GM23338 (cell line): ENCODE measurements at regions not wholly inside any gene's neighbourhood (a gene's known extent, or its start where the extent isn't known, plus 50 kb on each side); places are given as distances from the start of the nearest gene placed in this dataset.
A peak's percentile ranks its signal among the peaks of the same experiment; 100 is the strongest.

Experiments used
- ATAC-seq: fragments of 200-7000 bp; cut with Tn5 transposase; 3 replicates; pipeline ENCODE4 v1.9.1; 2020
- DNase-seq: peaks from one replicate; pipeline ENCODE4 v3.0.0-alpha.2; 2015; ENCODE audit warnings: low spot score
- H2AFZ ChIP-seq: fragments of 200-600 bp; sonication (generic); 2 replicates; pipeline ENCODE4 v1.8.0; 2016; ENCODE audit warnings: antibody characterized with exemption, mild to moderate bottlenecking, moderate library complexity
- H3F3A ChIP-seq: fragments of 200-600 bp; sonication (generic); replicated peaks from 2 replicates; pipeline ENCODE4 v1.8.0; 2017; ENCODE audit warnings: antibody characterized with exemption, mixed run types, low read depth
- H3K27ac ChIP-seq: fragments of 200-600 bp; sonication (generic); 2 replicates; pipeline ENCODE4 v1.6.1; 2016; ENCODE audit warnings: low read depth
- H3K27me3 ChIP-seq: fragments of 200-600 bp; sonication (generic); 2 replicates; pipeline ENCODE4 v1.8.0; 2016; ENCODE audit warnings: mild to moderate bottlenecking, mixed run types, moderate library complexity; ENCODE audit not compliant: insufficient read depth
- H3K36me3 ChIP-seq: fragments of 200-600 bp; sonication (generic); 2 replicates; pipeline ENCODE4 v1.8.0; 2016; ENCODE audit warnings: mild to moderate bottlenecking; ENCODE audit not compliant: insufficient read depth
- H3K4me1 ChIP-seq: fragments of 200-600 bp; sonication (generic); 2 replicates; pipeline ENCODE4 v1.8.0; 2016; ENCODE audit warnings: mild to moderate bottlenecking, moderate library complexity; ENCODE audit not compliant: insufficient read depth
- H3K4me2 ChIP-seq: fragments of 200-600 bp; sonication (generic); 2 replicates; pipeline ENCODE4 v1.7.1; 2017; ENCODE audit warnings: mixed run types
- H3K4me3 ChIP-seq: fragments of 200-600 bp; sonication (generic); 2 replicates; pipeline ENCODE4 v1.6.1; 2016; ENCODE audit warnings: mixed run types
- H3K79me2 ChIP-seq: fragments of 200-600 bp; sonication (generic); replicated peaks from 2 replicates; pipeline ENCODE4 v1.8.0; 2017; ENCODE audit warnings: mild to moderate bottlenecking; ENCODE audit not compliant: insufficient read depth
- H3K9me2 ChIP-seq: fragments of 200-600 bp; sonication (generic); 2 replicates; pipeline ENCODE4 v1.8.0; 2017; ENCODE audit not compliant: insufficient read depth
- H4K20me1 ChIP-seq: fragments of 200-600 bp; sonication (generic); replicated peaks from 2 replicates; pipeline ENCODE4 v1.8.0; 2017; ENCODE audit warnings: mild to moderate bottlenecking; ENCODE audit not compliant: insufficient read depth
- H3K27ac Mint-ChIP-seq: 2 replicates; pipeline ENCODE4 v1.8.0; 2020; ENCODE audit warnings: inconsistent platforms, mild to moderate bottlenecking, moderate library complexity, mixed read lengths
- H3K27me3 Mint-ChIP-seq: 3 replicates; pipeline ENCODE4 v1.8.0; 2022; ENCODE audit warnings: low read depth, mild to moderate bottlenecking, moderate library complexity, mixed read lengths, inconsistent platforms; ENCODE audit not compliant: insufficient read depth, poor library complexity
- H3K36me3 Mint-ChIP-seq: 3 replicates; pipeline ENCODE4 v1.8.0; 2021; ENCODE audit warnings: low read depth, mild to moderate bottlenecking, inconsistent platforms, moderate library complexity, mixed read lengths
- H3K4me1 Mint-ChIP-seq: 3 replicates; pipeline ENCODE4 v1.8.0; 2020; ENCODE audit warnings: mild to moderate bottlenecking, inconsistent platforms, mixed read lengths
- H3K4me3 Mint-ChIP-seq: 3 replicates; pipeline ENCODE4 v1.8.0; 2021; ENCODE audit warnings: moderate library complexity, mild to moderate bottlenecking, inconsistent platforms, mixed read lengths
- H3K9me3 Mint-ChIP-seq: 3 replicates; pipeline ENCODE4 v1.8.0; 2020; ENCODE audit warnings: moderate library complexity, mild to moderate bottlenecking, inconsistent platforms, mixed read lengths
- CREB1 ChIP-seq: fragments of 250-450 bp; sonication (Bioruptor Pico); IDR thresholded peaks from 2 replicates; pipeline ENCODE4 v1.5.0; 2020; ENCODE audit warnings: low read depth, mild to moderate bottlenecking, moderate library complexity
- CTCF ChIP-seq, 2 experiments: fragments of 200-600 bp in 1 of 2; sonication (generic) in 1 of 2; conservative IDR thresholded peaks; 2 replicates each; pipeline versions ENCODE4 v1.5.1 to v1.6.1; 2016 to 2017; ENCODE audit warnings: antibody characterized with exemption in 2 of 2, low read depth in 2 of 2, mild to moderate bottlenecking in 2 of 2, moderate library complexity in 1 of 2
- ETS1 ChIP-seq: IDR thresholded peaks from 2 replicates; pipeline ENCODE4 v1.6.1; 2016; ENCODE audit warnings: antibody characterized with exemption
- EZH2 ChIP-seq: fragments of 200-600 bp; sonication (generic); IDR thresholded peaks from one replicate; pipeline ENCODE4 v1.8.0; 2017; ENCODE audit warnings: antibody characterized with exemption, mild to moderate bottlenecking, low read depth; ENCODE audit not compliant: unreplicated experiment
- EZH2phosphoT487 ChIP-seq: fragments of 200-600 bp; sonication (generic); IDR thresholded peaks from one replicate; pipeline ENCODE4 v1.8.1; 2018; ENCODE audit warnings: antibody characterized with exemption; ENCODE audit not compliant: unreplicated experiment
- JUNB ChIP-seq: IDR thresholded peaks from one replicate; pipeline ENCODE4 v1.6.1; 2016; ENCODE audit warnings: antibody characterized with exemption; ENCODE audit not compliant: unreplicated experiment
- NANOG ChIP-seq: IDR thresholded peaks from 2 replicates; pipeline ENCODE4 v1.6.1; 2016; ENCODE audit warnings: antibody characterized with exemption, borderline replicate concordance
- POLR2AphosphoS5 ChIP-seq: IDR thresholded peaks from 2 replicates; pipeline ENCODE4 v1.6.1; 2016; ENCODE audit warnings: antibody characterized with exemption, low read depth
- REST ChIP-seq: IDR thresholded peaks from one replicate; pipeline ENCODE4 v1.6.1; 2018; ENCODE audit warnings: antibody characterized with exemption; ENCODE audit not compliant: unreplicated experiment
- STAT1 ChIP-seq: IDR thresholded peaks from one replicate; pipeline ENCODE4 v1.6.1; 2016; ENCODE audit warnings: antibody characterized with exemption; ENCODE audit not compliant: unreplicated experiment
- ZNF114 ChIP-seq: fragments of 250-450 bp; sonication (Bioruptor Pico); IDR thresholded peaks from 2 replicates; pipeline ENCODE4 v1.5.0; 2020; ENCODE audit warnings: mild to moderate bottlenecking, moderate library complexity
- ZNF331 ChIP-seq: fragments of 250-450 bp; sonication (Bioruptor Pico); IDR thresholded peaks from 2 replicates; pipeline ENCODE4 v1.5.0; 2020; ENCODE audit warnings: low read depth, mild to moderate bottlenecking, moderate library complexity
- ZNF462 ChIP-seq: fragments of 250-450 bp; sonication (Bioruptor Pico); IDR thresholded peaks from 2 replicates; pipeline ENCODE4 v1.5.0; 2020; ENCODE audit warnings: mild to moderate bottlenecking, moderate library complexity

- TF ChIP-seq EZH2phosphoT487: no peak
- no peak for TF ChIP-seq ZNF331 (CRISPR knock-in tag)
- no peak for TF ChIP-seq ZNF462 (CRISPR knock-in tag)
- no peak for TF ChIP-seq STAT1
- no peak for TF ChIP-seq REST
- TF ChIP-seq CTCF (conservative IDR thresholded peaks at IDR 0.05; ENCODE audit: low read depth in 2 of 2): no peak
- no peak for TF ChIP-seq CREB1
- no peak for TF ChIP-seq NANOG
- no peak for TF ChIP-seq POLR2AphosphoS5
- TF ChIP-seq ZNF114 (CRISPR knock-in tag): no peak
- TF ChIP-seq ETS1: no peak
- TF ChIP-seq EZH2: no peak
- no peak for TF ChIP-seq JUNB
- H3K4me1 ChIP-seq: 0 out of 2 replicates have a peak, but pooled peaks cover 4% of the 10 kb centered on the region
- no peaks in the 10 kb centered on the region for H4K20me1 ChIP-seq
- no peaks in the 10 kb centered on the region for H3F3A ChIP-seq
- Mint-ChIP-seq H3K9me3 (peaks cover 5% of the 10 kb centered on the region), H3K4me1 (peaks cover 7% of the 10 kb centered on the region; the same call in 1 of the 3 replicates), H3K27me3 (no peaks in the 10 kb centered on the region), H3K4me3 (no peak overlapping the region), H3K27ac (no peak overlapping the region), H3K36me3 (no peaks in the 10 kb centered on the region; the same call in 2 of the 3 replicates)
- no peak overlapping the region for H3K4me2 ChIP-seq
- H3K36me3 ChIP-seq: no peaks in the 10 kb centered on the region
- peak overlapping the region; percentile 83; the same call in 1 of the 2 replicates for H2AFZ ChIP-seq
- DNase-seq: no peak
- no peaks in the 10 kb centered on the region for H3K79me2 ChIP-seq
- H3K27me3 ChIP-seq: no peaks in the 10 kb centered on the region
- H3K27ac ChIP-seq: no peak overlapping the region
- H3K9me2 ChIP-seq: peaks cover 10% of the 10 kb centered on the region; the same call in 1 of the 2 replicates
- no peak for ATAC-seq
- H3K4me3 ChIP-seq: no peak overlapping the region
Measured at GRCh38 chr19:32022044-32022640, 323.3 kb upstream of the ZNF507 start.
